DOHH2 (cell line): ENCODE measurements at regions not wholly inside any gene's neighbourhood (a gene's known extent, or its start where the extent isn't known, plus 50 kb on each side); places are given as distances from the start of the nearest gene placed in this dataset.

Experiments
- H3F3A ChIP-seq: fragments of 200-600 bp; sonication (generic), shearing (Covaris generic); 2 replicates; pipeline ENCODE4 v1.6.0; 2016; ENCODE audit warnings: antibody characterized with exemption, mild to moderate bottlenecking; ENCODE audit not compliant: control insufficient read depth, insufficient read depth
- H3K27ac ChIP-seq: fragments of 200-600 bp; sonication (generic); 2 replicates; pipeline ENCODE4 v1.5.1; 2014; ENCODE audit warnings: low read depth, mild to moderate bottlenecking, low read length, moderate library complexity
- H3K27me3 ChIP-seq: fragments of 200-600 bp; sonication (generic); 2 replicates; pipeline ENCODE4 v1.6.1; 2014; ENCODE audit warnings: mild to moderate bottlenecking, low read length, mixed read lengths; ENCODE audit not compliant: control insufficient read depth
- H3K36me3 ChIP-seq: fragments of 200-600 bp; sonication (generic); 2 replicates; pipeline ENCODE4 v1.6.1; 2014; ENCODE audit warnings: mild to moderate bottlenecking, low read length, moderate library complexity, mixed read lengths; ENCODE audit not compliant: control insufficient read depth
- H3K4me1 ChIP-seq: fragments of 200-600 bp; sonication (generic); 2 replicates; pipeline ENCODE4 v1.6.1; 2014; ENCODE audit warnings: mild to moderate bottlenecking, low read length, mixed read lengths; ENCODE audit not compliant: control insufficient read depth
- H3K4me2 ChIP-seq: fragments of 200-600 bp; sonication (generic); 2 replicates; pipeline ENCODE4 v1.6.0; 2014; ENCODE audit warnings: mild to moderate bottlenecking, low read length, moderate library complexity
- H3K4me3 ChIP-seq: fragments of 200-600 bp; sonication (generic); 2 replicates; pipeline ENCODE4 v1.5.1; 2014; ENCODE audit warnings: mild to moderate bottlenecking, low read length, mixed read lengths
- H3K79me2 ChIP-seq: fragments of 200-600 bp; sonication (generic); 2 replicates; pipeline ENCODE4 v1.6.1; 2014; ENCODE audit warnings: mild to moderate bottlenecking, low read length, mixed read lengths; ENCODE audit not compliant: control insufficient read depth
- H3K9me2 ChIP-seq: fragments of 200-600 bp; sonication (generic); replicated peaks from 2 replicates; pipeline ENCODE4 v1.6.1; 2014; ENCODE audit warnings: mild to moderate bottlenecking, low read length, mixed read lengths; ENCODE audit not compliant: control insufficient read depth
- H3K9me3 ChIP-seq: fragments of 200-600 bp; sonication (generic); 2 replicates; pipeline ENCODE4 v1.6.1; 2014; ENCODE audit warnings: antibody characterized with exemption, low read length, mixed read lengths; ENCODE audit not compliant: control insufficient read depth, insufficient read depth
- H4K20me1 ChIP-seq: fragments of 200-600 bp; sonication (generic); 2 replicates; pipeline ENCODE4 v1.6.0; 2014; ENCODE audit warnings: low read depth, mild to moderate bottlenecking, antibody characterized with exemption, low read length, moderate library complexity; ENCODE audit not compliant: control insufficient read depth, insufficient read depth
- CTCF ChIP-seq: fragments of 200-600 bp; sonication (generic); IDR thresholded peaks from one replicate; pipeline ENCODE4 v1.5.1; 2014; ENCODE audit warnings: antibody characterized with exemption, mild to moderate bottlenecking, low read depth, low read length; ENCODE audit not compliant: poor library complexity, severe bottlenecking
- EZH2phosphoT487 ChIP-seq: fragments of 200-600 bp; sonication (generic); IDR thresholded peaks from 2 replicates; pipeline ENCODE4 v1.6.1; 2017; ENCODE audit warnings: borderline replicate concordance, mild to moderate bottlenecking, antibody characterized with exemption, low read length, moderate library complexity, mixed read lengths

GRCh38 chr10:130969700-130970099 is 341.8 kb downstream of the TCERG1L start:
- Histone ChIP-seq H3K79me2 (no peaks in the 10 kb centered on the region), H3K4me3 (no peak overlapping the region), H3K9me3 (no peaks in the 10 kb centered on the region), H3K27ac (no peak overlapping the region), H3K36me3 (no peaks in the 10 kb centered on the region), H3K4me2 (no peak overlapping the region), H3K27me3 (no peaks in the 10 kb centered on the region), H3K9me2 (no peaks in the 10 kb centered on the region), H3K4me1 (no peaks in the 10 kb centered on the region), H3F3A (no peaks in the 10 kb centered on the region), H4K20me1 (no peaks in the 10 kb centered on the region)
- TF ChIP-seq EZH2phosphoT487: no peak
- no peak for TF ChIP-seq CTCF

- Histone ChIP-seq H3K27ac (no peak overlapping the region), H3K4me3 (no peak overlapping the region), H3K9me3 (no peaks in the 10 kb centered on the region), H3K4me1 (no peaks in the 10 kb centered on the region), H3F3A (no peaks in the 10 kb centered on the region), H4K20me1 (no peaks in the 10 kb centered on the region), H3K36me3 (no peaks in the 10 kb centered on the region), H3K4me2 (no peak overlapping the region), H3K9me2 (no peaks in the 10 kb centered on the region), H3K79me2 (no peaks in the 10 kb centered on the region), H3K27me3 (no peaks in the 10 kb centered on the region)
- TF ChIP-seq CTCF: no peak
- no peak for TF ChIP-seq EZH2phosphoT487
Observed at GRCh38 chr10:130970341-130971122, 341.0 kb downstream of the TCERG1L start.

GRCh38 chr10:130971123-130971435 is 340.4 kb downstream of the TCERG1L start:
- H3K27ac ChIP-seq: no peak overlapping the region
- no peaks in the 10 kb centered on the region for H3K9me3 ChIP-seq
- no peaks in the 10 kb centered on the region for H3K36me3 ChIP-seq
- TF ChIP-seq CTCF (no peak), EZH2phosphoT487 (no peak)
- H3F3A ChIP-seq: no peaks in the 10 kb centered on the region
- H3K9me2 ChIP-seq: no peaks in the 10 kb centered on the region
- H3K27me3 ChIP-seq: no peaks in the 10 kb centered on the region
- H3K4me2 ChIP-seq: no peak overlapping the region
- H4K20me1 ChIP-seq: no peaks in the 10 kb centered on the region
- H3K4me3 ChIP-seq: no peak overlapping the region
- no peaks in the 10 kb centered on the region for H3K4me1 ChIP-seq
- H3K79me2 ChIP-seq: no peaks in the 10 kb centered on the region
